Endothelial cell of umbilical vein (primary cell): ENCODE measurements at regions not wholly inside any gene's neighbourhood (a gene's known extent, or its start where the extent isn't known, plus 50 kb on each side); places are given as distances from the start of the nearest gene placed in this dataset.

Experiments used
- BruUV-seq: library from RNA; stranded (reverse); fragments of 400-500 nt; replicated peaks from 2 replicates; lab custom pipeline; 2021; lab: Mats Ljungman, UMichigan
- CTCF ChIA-PET: fragments of 300-600, 350-600 bp; sonication (Branson Sonifier 250); formaldehyde crosslinking; loops from one replicate; lab custom pipeline; 2021; ENCODE audit warnings: antibody characterized with exemption, inconsistent platforms; lab: Charles Lee
- POLR2A ChIA-PET: fragments of 300-600, 350-600 bp; sonication (Branson Sonifier 250); formaldehyde crosslinking; loops from one replicate; lab custom pipeline; 2021; ENCODE audit warnings: antibody characterized with exemption, inconsistent platforms; lab: Charles Lee
- DNase-seq: peaks from one replicate; pipeline ENCODE4 v3.0.0-alpha.2; 2011; ENCODE audit warnings: low read depth, low spot score
- FAIRE-seq: peaks from 2 replicates; lab custom pipeline; 2011; peaks lifted over from hg19 to GRCh38; lab: Jason Lieb, UNC
- H2AFZ ChIP-seq: 2 replicates; pipeline ENCODE4 v1.6.0; 2012; ENCODE audit warnings: low read depth, low read length, control low read depth, inconsistent platforms
- H3K27ac ChIP-seq: 2 replicates; pipeline ENCODE4 v1.5.1; 2011; ENCODE audit warnings: low read depth, mild to moderate bottlenecking, control low read depth, low read length, moderate library complexity; ENCODE audit not compliant: insufficient read depth
- H3K27me3 ChIP-seq, 2 experiments: 2 replicates each; pipeline versions ENCODE4 v1.6.0 to v1.6.1; 2011; ENCODE audit warnings: low read length in 2 of 2, mixed read lengths in 1 of 2; ENCODE audit not compliant: control insufficient read depth in 2 of 2, insufficient read depth in 2 of 2
- H3K36me3 ChIP-seq, 2 experiments: 2 replicates in 1 of 2; 3 replicates in 1 of 2; pipeline ENCODE4 v1.5.1; 2011; ENCODE audit warnings: low read length in 2 of 2, mild to moderate bottlenecking in 1 of 2, moderate library complexity in 1 of 2; ENCODE audit not compliant: control insufficient read depth in 2 of 2, insufficient read depth in 2 of 2; ENCODE audit errors: extremely low read depth in 1 of 2
- H3K4me1 ChIP-seq: 3 replicates; pipeline ENCODE4 v1.5.1; 2011; ENCODE audit warnings: mild to moderate bottlenecking, low read length; ENCODE audit not compliant: control insufficient read depth, insufficient read depth; ENCODE audit errors: extremely low read depth
- H3K4me2 ChIP-seq: 2 replicates; pipeline ENCODE4 v1.6.1; 2011; ENCODE audit warnings: low read length, control low read depth, mixed read lengths; ENCODE audit not compliant: insufficient read depth
- H3K4me3 ChIP-seq, 3 experiments: fragments of 200-600 bp in 1 of 3; sonication (generic), shearing (Covaris generic) in 1 of 3; replicated peaks in 1 of 3; 2 replicates each; pipeline ENCODE4 v1.5.1; 2011 to 2016; ENCODE audit warnings: control low read depth in 3 of 3, low read length in 3 of 3, mild to moderate bottlenecking in 2 of 3, inconsistent platforms in 1 of 3, low read depth in 1 of 3, moderate library complexity in 1 of 3; ENCODE audit not compliant: insufficient read depth in 1 of 3
- H3K79me2 ChIP-seq: 2 replicates; pipeline ENCODE4 v1.6.0; 2012; ENCODE audit warnings: low read length, inconsistent platforms; ENCODE audit not compliant: control insufficient read depth, insufficient read depth
- H3K9ac ChIP-seq: replicated peaks from 2 replicates; pipeline ENCODE3; 2011; ENCODE audit warnings: low read length, control low read depth; ENCODE audit not compliant: insufficient read depth; ENCODE audit errors: extremely low read depth
- H3K9me1 ChIP-seq: replicated peaks from 3 replicates; pipeline ENCODE4 v1.6.0; 2011; ENCODE audit warnings: mild to moderate bottlenecking, low read length; ENCODE audit not compliant: control insufficient read depth, insufficient read depth; ENCODE audit errors: extremely low read depth
- H3K9me3 ChIP-seq: replicated peaks from 2 replicates; pipeline ENCODE4 v1.5.1; 2012; ENCODE audit warnings: low read length, inconsistent platforms; ENCODE audit not compliant: control insufficient read depth, insufficient read depth
- H4K20me1 ChIP-seq: replicated peaks from 2 replicates; pipeline ENCODE3; 2011; ENCODE audit warnings: mild to moderate bottlenecking, low read length; ENCODE audit not compliant: control insufficient read depth, insufficient read depth; ENCODE audit errors: extremely low read depth
- FOS ChIP-seq: IDR thresholded peaks from 2 replicates; pipeline ENCODE4 v1.6.1; 2011; ENCODE audit warnings: mild to moderate bottlenecking, low read length, moderate library complexity, borderline replicate concordance; ENCODE audit not compliant: insufficient read depth
- JUN ChIP-seq: IDR thresholded peaks from 2 replicates; pipeline ENCODE4 v1.6.1; 2011; ENCODE audit warnings: borderline replicate concordance, low read depth; ENCODE audit not compliant: insufficient read length, insufficient read depth
- MAX ChIP-seq: IDR thresholded peaks from 2 replicates; pipeline ENCODE4 v1.6.1; 2011; ENCODE audit not compliant: insufficient read depth, insufficient read length
- MYC ChIP-seq: IDR thresholded peaks from one replicate; pipeline ENCODE4 v1.6.1; 2011; ENCODE audit warnings: mild to moderate bottlenecking, low read depth, low read length
- POLR2AphosphoS5 ChIP-seq: IDR thresholded peaks from 2 replicates; pipeline ENCODE4 v1.6.1; 2012; ENCODE audit warnings: low read depth, mild to moderate bottlenecking, control low read depth, low read length, moderate library complexity; ENCODE audit not compliant: insufficient read depth
- dilution Hi-C: fragments of 300-500 bp; cut with MboI; formaldehyde crosslinking; loops from one replicate; pipeline ENCODE4 v1.15.0; 2019; ENCODE audit warnings: low sequenced_read_pairs; ENCODE audit not compliant: extremely low pct_ligation_motif_present
- intact Hi-C: fragments of 100-400 bp; cut with micrococcal nuclease; formaldehyde crosslinking; loops from one replicate; pipeline ENCODE4 v1.10.0; 2022
- TF ChIP-seq, protein P1 (sequence below), 2 donors: IDR thresholded peaks; 1 replicate in 1 of 2; 2 replicates in 1 of 2; pipeline ENCODE4 v1.5.1; 2011; ENCODE audit warnings: low read length in 2 of 2, mild to moderate bottlenecking in 2 of 2, moderate library complexity in 2 of 2, control low read depth in 1 of 2, inconsistent platforms in 1 of 2, low read depth in 1 of 2; ENCODE audit not compliant: insufficient read depth in 1 of 2; ENCODE audit errors: extremely low read depth in 1 of 2

GRCh38 chr15:29959384-29960137 is 123.2 kb upstream of the GOLGA8J start:
- DNase-seq (no peak), FAIRE-seq (no peak)
- Histone ChIP-seq H3K4me3 (no peak overlapping the region), H4K20me1 (no peaks in the 10 kb centered on the region), H3K9me1 (no peaks in the 10 kb centered on the region), H3K27ac (no peak overlapping the region), H3K79me2 (no peaks in the 10 kb centered on the region), H3K36me3 (no peaks in the 10 kb centered on the region), H3K9me3 (no peaks in the 10 kb centered on the region), H3K9ac (no peak overlapping the region), H3K4me1 (no peaks in the 10 kb centered on the region), H3K27me3 (peaks cover 5 to 6% of the 10 kb centered on the region in 2 experiments), H3K4me2 (no peak overlapping the region), H2AFZ (no peak overlapping the region)
- CTCF ChIA-PET, result no interaction called here
- no TSS peak for BruUV-seq
- TF ChIP-seq, protein P1, sequence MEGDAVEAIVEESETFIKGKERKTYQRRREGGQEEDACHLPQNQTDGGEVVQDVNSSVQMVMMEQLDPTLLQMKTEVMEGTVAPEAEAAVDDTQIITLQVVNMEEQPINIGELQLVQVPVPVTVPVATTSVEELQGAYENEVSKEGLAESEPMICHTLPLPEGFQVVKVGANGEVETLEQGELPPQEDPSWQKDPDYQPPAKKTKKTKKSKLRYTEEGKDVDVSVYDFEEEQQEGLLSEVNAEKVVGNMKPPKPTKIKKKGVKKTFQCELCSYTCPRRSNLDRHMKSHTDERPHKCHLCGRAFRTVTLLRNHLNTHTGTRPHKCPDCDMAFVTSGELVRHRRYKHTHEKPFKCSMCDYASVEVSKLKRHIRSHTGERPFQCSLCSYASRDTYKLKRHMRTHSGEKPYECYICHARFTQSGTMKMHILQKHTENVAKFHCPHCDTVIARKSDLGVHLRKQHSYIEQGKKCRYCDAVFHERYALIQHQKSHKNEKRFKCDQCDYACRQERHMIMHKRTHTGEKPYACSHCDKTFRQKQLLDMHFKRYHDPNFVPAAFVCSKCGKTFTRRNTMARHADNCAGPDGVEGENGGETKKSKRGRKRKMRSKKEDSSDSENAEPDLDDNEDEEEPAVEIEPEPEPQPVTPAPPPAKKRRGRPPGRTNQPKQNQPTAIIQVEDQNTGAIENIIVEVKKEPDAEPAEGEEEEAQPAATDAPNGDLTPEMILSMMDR (IDR thresholded peaks at IDR 0.05; ENCODE audit: extremely low read depth in 1 of 2, insufficient read depth in 1 of 2, low read depth in 1 of 2, low read length in 2 of 2), result no peak
- TF ChIP-seq FOS (no peak), MAX (no peak), POLR2AphosphoS5 (no peak), MYC (no peak), JUN (no peak)
- dilution Hi-C loops (no loop called here), intact Hi-C loops (no loop called here)
- POLR2A ChIA-PET, result no interaction called here
